ENCODE measurements at regions not wholly inside any gene's neighbourhood (a gene's known extent, or its start where the extent isn't known, plus 50 kb on each side); places are given as distances from the start of the nearest gene placed in this dataset.

DNA sequence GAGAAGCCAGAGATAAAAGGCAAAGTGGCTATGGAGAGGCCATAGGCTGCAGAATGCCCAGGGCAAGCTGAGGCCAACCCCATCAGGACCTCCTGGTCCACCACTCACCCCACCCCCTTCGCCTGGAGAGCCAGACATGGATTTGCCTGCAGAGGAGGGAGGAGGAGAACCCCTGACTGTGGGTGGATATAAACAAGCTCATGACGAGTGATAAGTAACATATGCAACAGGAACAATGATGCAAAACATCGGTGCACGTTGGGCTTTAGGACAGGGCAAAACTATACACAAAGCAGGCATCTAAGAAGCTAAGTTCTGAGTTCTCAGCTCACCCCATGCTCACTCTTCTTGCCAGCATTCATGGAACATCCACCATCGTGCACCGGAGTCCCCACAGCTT is 150.3 kb downstream of the ETS2 start:
- intact Hi-C loops (cut with DNase I), result no loop called here
- DNase-seq, result no peak

DNA sequence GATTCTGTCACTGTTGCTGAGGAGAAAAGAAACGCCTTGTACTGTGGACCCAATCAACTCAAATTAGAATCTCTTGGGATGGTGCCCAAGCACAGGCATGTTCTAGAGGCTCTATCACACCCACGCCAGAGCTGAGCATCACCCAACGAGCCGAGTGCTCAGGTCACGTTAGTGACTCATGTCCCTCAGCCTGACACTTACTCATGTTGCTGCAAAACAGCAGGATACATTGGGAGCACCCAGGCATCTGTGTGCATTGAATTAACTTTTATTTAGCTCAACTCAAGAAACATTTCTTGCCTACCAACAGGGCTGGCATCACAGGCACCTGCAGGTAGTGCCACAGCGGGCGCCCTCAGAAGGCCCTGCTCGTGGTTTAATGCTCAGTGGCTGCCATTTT is 149.8 kb downstream of the ETS2 start:
- intact Hi-C loops (cut with DNase I), result no loop called here
- DNase-seq, result no peak

- intact Hi-C loops (cut with DNase I), result no loop called here
- DNase-seq, result no peak
Observed at GRCh38 chr21:38954588-38955004, 148.9 kb downstream of the ETS2 start.

DNA sequence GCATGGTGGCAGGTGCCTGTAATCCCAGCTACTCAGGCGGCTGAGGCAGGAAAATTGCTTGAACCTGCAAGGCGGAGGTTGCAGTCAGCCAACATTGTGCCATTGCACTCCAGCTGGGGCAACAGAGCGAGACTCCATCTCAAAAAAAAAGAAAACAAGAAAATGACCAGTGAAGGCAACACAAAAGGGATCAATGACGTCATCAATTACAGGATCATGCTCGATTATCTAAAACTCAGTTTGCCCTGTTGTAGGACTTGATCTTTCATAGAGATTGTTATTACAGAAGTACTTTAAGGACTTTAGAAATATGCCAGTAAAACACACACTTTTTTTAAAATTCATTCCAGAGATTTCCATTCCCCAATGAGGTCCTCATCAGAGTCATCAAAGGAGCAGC is 147.8 kb downstream of the ETS2 start:
- intact Hi-C loops (cut with DNase I), result no loop called here
- no peak for DNase-seq

GRCh38 chr21:38952890-38953289 is 147.2 kb downstream of the ETS2 start:
- no peak for DNase-seq
- intact Hi-C loops (cut with DNase I), result no loop called here

GRCh38 chr21:38951095-38951730 is 145.5 kb downstream of the ETS2 start:
- no peak for DNase-seq
- intact Hi-C loops (cut with DNase I), result no loop called here

DNA sequence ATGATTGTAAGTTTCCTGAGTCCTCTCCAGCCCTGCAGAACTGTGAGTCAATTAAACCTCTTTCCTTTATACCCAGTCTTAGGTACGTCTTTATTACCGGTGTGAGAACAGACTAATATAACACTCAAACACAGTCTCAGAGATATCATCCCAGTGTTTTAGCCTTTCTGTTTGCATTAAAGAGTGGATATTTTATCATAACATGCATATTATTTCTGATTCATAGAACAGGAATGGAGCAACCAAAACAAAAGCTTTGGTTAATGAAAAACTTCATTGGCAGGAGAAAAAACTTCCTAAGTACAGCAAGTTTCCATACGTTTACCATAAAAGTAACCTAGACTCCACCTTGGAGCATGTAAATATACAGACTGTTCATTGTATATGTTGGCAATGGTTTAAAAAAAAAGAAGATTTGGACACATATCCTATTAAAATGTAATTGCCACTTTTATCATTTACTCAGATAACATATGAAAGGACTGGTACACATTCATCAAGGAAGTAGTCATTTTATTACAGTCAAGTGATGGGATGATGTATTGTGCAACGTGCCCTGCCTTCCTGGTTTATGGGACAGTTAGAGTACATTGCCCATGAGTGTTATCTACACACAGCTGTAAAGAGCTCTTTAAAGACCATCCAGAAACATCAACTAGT is 144.8 kb downstream of the ETS2 start:
- DNase-seq, result no peak
- intact Hi-C loops (cut with DNase I), result no loop called here

DNA sequence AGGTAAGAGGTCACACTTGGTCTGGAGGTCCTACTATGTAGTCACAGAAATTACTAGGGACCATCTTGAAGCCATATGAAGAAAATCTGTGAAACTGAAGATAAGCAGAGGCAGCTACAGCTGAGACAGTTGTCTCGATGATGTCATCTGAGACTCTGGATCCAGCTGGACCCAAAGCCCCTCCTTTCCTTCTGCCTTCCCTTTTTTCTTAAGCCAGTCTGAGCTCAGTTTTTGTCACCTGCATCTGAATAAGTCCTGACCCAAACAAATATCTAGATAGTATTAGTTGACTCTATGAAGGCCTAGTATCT is 143.3 kb downstream of the ETS2 start:
- intact Hi-C loops (cut with DNase I), result no loop called here
- DNase-seq, result no peak

GRCh38 chr21:38948377-38949069 is 142.8 kb downstream of the ETS2 start:
- DNase-seq, result no peak
- intact Hi-C loops (cut with DNase I), result no loop called here

- intact Hi-C loops (cut with DNase I), result no loop called here
- DNase-seq, result no peak
Observed at GRCh38 chr21:38945545-38946245, 140.0 kb downstream of the ETS2 start.

GRCh38 chr21:38944903-38945302 is 139.2 kb downstream of the ETS2 start:
- intact Hi-C loops (cut with DNase I), result no loop called here
- DNase-seq, result no peak

- no peak for DNase-seq
- intact Hi-C loops (cut with DNase I), result no loop called here
Observed at GRCh38 chr21:38944402-38944801, 138.7 kb downstream of the ETS2 start.

DNA sequence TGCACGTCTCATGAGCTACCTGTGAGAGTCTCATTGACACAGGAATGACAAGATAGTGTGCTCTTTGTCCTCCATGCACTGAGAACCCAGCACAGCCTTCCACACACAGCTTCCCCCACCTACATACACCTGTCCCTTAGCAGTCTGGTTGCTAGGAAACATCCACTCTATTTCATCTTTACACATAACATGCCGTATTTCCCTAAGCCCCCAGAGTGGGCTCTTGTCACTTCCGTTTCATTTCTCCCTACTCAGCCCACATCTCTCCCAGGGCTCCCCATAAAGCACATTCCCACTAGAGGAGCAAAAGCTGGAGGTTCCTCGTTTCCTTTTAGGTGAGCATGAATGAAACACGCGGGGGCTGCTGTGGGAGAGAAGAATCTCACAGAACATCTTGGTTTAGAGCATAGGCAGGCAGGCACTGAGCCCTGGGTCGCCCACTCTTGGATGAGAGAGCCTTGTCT is 137.1 kb downstream of the ETS2 start:
- peak; percentile 21 to 92 (median 68) for DNase-seq
- intact Hi-C loops (cut with DNase I), result no loop called here

GRCh38 chr21:38938769-38939168 is 133.0 kb downstream of the ETS2 start:
- no peak for DNase-seq
- intact Hi-C loops (cut with DNase I), result no loop called here

DNA sequence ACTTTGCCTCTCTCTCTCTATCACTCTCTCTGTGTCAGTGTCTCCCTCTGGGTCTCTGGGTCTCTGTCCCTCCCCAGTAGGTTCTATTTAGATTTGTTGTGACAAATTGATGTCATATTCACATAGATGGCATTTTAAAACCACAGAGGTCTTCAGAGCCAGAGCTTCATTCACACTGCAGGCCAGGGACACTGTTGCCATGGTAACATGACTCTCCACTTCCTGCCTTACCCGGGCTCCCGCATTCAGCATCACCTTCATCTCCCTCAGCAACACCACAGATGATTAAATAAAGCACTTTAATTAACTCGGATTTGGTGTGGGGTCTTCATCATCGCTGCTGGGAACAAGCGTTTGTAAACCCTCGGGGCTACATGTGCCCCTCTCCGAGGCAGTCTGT is 132.6 kb downstream of the ETS2 start:
- DNase-seq, result peak in 1 of 42 donors; percentile 22
- intact Hi-C loops (cut with DNase I), result no loop called here

GRCh38 chr21:38937844-38938243 is 132.1 kb downstream of the ETS2 start:
- intact Hi-C loops (cut with DNase I), result no loop called here
- DNase-seq, result no peak

DNA sequence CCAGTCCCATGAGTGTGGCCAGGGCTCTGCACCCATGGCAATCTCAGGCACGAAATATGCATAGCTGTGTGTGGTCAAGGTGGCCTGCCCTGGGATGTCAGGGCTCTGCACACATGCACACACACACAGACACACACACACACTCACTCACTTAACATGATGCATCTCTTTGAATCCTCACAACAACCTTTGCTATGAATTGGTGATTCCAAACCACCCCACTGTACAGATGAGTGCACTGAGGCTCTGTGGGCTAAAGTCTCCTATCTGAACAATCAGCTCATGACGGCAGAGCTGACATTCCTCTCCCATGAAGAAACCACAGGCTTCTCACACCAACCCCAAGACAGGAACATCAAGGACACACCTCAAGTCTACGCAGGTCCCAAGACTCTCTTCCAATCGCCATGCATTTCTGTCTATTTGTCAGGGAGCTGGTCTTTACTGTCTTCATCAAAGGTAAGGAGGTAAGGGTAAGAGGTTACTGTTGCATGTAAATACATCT is 131.6 kb downstream of the ETS2 start:
- intact Hi-C loops (cut with DNase I), result no loop called here
- no peak for DNase-seq

GRCh38 chr21:38936240-38936639 is 130.5 kb downstream of the ETS2 start:
- no peak for DNase-seq
- intact Hi-C loops (cut with DNase I), result no loop called here

- no peak for DNase-seq
- intact Hi-C loops (cut with DNase I), result no loop called here
Observed at GRCh38 chr21:38933731-38934130, 128.0 kb downstream of the ETS2 start.

- intact Hi-C loops (cut with DNase I), result no loop called here
- DNase-seq, result no peak
Observed at GRCh38 chr21:38931291-38931690, 125.6 kb downstream of the ETS2 start.

All from head of caudate nucleus (tissue), 42 donors.